ENCODE measurements at regions not wholly inside any gene's neighbourhood (a gene's known extent, or its start where the extent isn't known, plus 50 kb on each side); places are given as distances from the start of the nearest gene placed in this dataset.

GRCh38 chr20:51223183-51223720, 200.3 kb upstream of the KCNG1 start:
- TF ChIP-seq CTCF (conservative IDR thresholded peaks at IDR 0.05 in 1 of 2, IDR thresholded peaks at IDR 0.05 in 1 of 2; ENCODE audit: extremely low read depth in 1 of 2, insufficient read depth in 1 of 2, low read depth in 1 of 2, low read length in 2 of 2) (no peak), EZH2 (IDR thresholded peaks at IDR 0.05; ENCODE audit: borderline replicate concordance, low read length) (no peak)

All from mammary epithelial cell (primary cell).